Stimulated activated CD8-positive, alpha-beta memory T cell treated with anti-CD3 and anti-CD28 coated beads, Interleukin-4, amount 100 ng/mL, for 1 hour (primary cell): ENCODE measurements at regions not wholly inside any gene's neighbourhood (a gene's known extent, or its start where the extent isn't known, plus 50 kb on each side); places are given as distances from the start of the nearest gene placed in this dataset.
"Not testable (repeated sequence)": the region's sequence is repeated elsewhere in the genome, so short reads cannot be mapped to it uniquely, and the experiment has no call there.

Experiments
- DNase-seq, 2 donors: peaks; one replicate each; pipeline ENCODE4 v3.0.0-alpha.2; 2020; ENCODE audit warnings: low read depth in 2 of 2, low spot score in 1 of 2

- no peak for DNase-seq
These were observed 118.7 kb upstream of the KRR1 start for GRCh38 chr12:75630091-75630490.

- DNase-seq, result no peak
These were observed 117.5 kb upstream of the KRR1 start for GRCh38 chr12:75628916-75629315.

DNA sequence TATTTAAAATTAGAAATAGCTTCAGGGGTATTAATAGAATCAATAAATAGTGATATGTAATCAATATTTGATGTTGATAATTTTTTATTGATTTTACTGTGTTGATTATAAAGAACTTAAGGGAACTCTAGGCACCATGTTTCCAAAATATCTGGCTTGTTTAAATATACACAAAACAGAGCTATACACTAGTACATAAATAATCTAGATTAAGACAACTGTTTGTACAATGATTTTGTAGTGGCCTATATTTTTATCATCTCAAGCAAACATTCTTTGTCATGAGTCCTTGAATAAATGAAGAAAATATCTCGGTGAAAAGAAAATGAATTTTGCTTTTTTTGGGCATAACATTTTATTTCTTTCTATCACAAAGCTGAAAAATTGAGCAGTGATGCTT, 117.1 kb upstream of the KRR1 start:
- no peak for DNase-seq

DNA sequence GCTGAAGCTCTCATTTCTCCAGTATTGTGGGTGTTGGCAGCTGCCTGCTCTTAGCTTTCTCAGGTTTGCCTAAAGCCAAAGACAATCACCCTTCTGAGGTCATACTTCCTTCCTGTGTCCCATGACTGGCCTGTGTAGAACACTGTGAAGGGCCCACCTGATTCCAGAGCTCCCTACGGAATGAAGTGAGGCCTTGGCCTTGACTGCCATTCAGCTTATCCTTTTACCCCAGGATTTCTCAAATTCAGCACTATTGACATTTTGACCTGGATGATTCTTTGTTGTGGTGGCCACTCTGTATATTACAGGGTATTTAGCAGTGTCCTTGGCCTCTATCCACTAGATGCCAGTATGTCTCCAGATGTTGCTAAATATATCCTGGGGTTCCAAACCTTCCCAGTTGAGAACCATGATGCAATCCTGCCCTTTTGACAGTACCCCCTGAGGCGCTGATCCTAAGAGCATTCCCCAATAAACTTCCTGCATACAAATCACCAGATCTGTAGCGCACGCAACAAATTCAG, 112.3 kb upstream of the KRR1 start:
- DNase-seq, result no peak

GRCh38 chr12:75622492-75622891, 111.1 kb upstream of the KRR1 start:
- DNase-seq, result no peak

DNA sequence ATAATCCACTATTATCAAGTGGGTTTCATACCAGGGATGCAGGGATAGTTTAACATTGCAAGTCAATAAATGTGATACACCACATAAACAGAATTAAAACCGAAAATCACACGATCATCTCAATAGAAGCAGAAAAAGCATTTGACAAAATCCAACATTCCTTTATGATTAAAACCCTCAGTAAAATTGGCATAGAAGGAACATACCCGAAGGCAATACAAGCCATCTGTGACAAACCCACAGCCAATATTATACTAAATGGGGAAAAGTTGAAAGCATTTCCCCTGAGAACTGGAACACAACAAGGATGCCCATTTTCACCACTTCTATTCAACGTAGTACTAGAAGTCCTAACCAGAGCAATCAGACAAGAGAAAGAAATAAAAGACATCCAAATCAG, 103.0 kb upstream of the KRR1 start:
- DNase-seq, result not testable (repeated sequence)

GRCh38 chr12:75613981-75614380, 102.6 kb upstream of the KRR1 start:
- no peak for DNase-seq

- no peak for DNase-seq
These were observed 99.6 kb upstream of the KRR1 start for GRCh38 chr12:75611041-75611440.

DNA sequence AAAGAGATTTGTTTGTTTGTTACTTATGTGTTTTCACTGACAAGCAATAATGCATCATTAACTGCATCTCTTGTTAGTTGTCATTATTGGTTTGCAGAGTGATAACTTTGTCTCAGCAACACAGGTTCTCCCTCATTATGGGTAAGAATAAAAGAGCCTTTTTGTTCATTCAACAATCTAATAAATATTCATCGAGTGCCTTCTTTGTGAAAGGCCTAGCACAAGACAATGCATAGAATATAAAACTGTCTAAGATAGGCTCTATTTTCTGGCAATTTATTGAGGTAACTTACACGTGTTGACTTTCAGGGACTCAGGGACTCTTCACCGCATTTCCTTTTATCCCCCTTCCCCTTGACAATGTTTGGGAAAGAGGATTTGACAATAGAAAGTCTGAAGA, 95.5 kb upstream of the KRR1 start:
- no peak for DNase-seq

GRCh38 chr12:75606151-75606550, 94.7 kb upstream of the KRR1 start:
- no peak for DNase-seq

DNA sequence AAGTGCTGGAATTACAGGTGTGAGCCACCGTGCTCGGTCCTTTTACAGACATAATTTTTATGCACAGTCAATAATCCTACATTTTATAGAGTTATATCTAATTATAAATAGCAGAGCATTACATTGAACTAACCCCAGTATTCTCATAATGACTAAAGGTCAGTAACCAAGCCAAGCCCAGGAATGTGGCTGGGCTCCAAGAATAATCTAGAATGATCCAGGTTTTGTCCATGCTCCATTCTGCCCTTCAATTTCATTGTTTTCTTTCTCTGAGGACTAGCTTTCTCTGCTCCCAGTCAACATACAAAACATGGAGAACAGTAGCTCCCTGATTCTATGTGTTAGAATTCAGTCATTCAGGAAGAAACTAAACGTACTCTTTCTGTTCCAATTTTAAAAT, 92.1 kb upstream of the KRR1 start:
- no peak for DNase-seq

DNA sequence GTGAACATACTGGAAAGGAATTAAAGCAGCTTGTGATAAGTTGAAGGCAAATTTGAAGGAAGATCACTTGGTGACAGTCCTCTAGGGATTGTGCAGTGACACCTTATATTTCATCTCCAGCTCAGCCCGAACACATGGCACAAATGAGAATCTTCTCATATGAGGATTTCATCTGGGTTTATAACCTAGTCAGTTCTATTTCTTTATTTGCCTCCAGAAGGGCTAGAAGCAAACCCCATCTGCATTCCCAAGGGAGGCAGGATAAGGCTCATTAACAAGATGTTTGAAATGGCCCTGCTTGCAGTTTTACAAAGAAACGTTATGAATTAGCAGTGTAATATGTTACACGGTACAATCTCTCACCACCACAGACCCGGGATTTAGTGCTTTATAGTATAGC, 90.7 kb upstream of the KRR1 start:
- no peak for DNase-seq

- no peak for DNase-seq
These were observed 88.7 kb upstream of the KRR1 start for GRCh38 chr12:75600146-75600545.

GRCh38 chr12:75599061-75599460, 87.7 kb upstream of the KRR1 start:
- no peak for DNase-seq

DNA sequence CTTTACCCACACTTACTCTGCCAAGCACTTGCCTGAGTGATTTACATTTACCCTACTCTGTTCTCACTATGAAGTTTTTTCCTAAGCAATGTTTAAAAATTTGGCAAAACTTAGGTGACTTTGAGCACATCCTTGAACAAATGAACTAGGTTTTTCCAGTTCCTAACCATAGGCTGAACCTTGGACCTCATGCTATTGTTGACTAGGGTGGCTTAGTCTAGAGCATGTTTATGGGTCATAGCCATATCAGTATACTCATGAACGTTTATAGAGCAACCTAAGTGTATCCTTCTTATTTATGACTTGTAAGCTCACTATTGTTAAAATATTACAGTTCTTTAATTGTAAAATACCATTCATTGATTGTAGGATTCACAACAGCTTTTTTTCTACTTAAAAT, 85.0 kb upstream of the KRR1 start:
- DNase-seq, result no peak

GRCh38 chr12:75592638-75593335, 81.4 kb upstream of the KRR1 start:
- no peak for DNase-seq

DNA sequence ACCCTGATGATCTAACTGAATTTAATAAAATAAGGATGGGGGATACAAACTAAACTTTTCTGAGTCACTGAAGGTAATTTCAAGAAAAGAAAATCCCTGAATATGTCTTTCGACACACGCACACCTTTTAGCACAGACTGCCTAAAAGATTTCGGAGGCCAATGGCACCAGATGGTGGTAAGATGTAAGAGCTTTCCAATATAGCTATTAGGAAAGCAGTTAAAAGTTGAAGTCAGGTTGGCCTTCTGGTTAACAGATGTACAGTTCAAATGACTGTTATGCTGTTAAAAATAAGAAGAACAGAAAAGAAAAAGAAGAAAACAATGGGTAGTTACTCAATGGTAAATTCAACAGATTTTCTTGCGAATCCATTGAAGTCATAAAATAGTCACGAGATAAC, 80.7 kb upstream of the KRR1 start:
- no peak for DNase-seq

DNA sequence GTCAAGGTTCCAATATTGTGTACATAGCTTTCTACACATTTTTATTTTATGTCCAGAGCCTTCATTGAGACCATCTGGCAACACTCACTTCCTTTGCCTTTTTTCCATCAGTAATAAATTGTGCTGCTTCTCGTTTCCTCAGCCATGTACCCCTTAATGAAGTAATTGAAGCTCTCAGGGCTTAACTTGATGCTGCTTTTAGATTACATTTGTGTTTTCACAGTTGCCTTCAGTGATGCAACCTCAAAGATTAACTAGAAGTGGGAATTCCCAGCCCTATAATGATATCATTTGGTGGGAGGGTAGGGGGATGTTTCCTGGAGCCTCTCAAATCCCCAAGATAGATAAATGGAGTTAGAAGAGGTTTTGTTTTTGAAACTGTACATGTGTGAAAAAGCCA, 80.2 kb upstream of the KRR1 start:
- no peak for DNase-seq

- DNase-seq, result no peak
These were observed 78.4 kb upstream of the KRR1 start for GRCh38 chr12:75589801-75590200.

- no peak for DNase-seq
These were observed 76.1 kb upstream of the KRR1 start for GRCh38 chr12:75587340-75588106.

GRCh38 chr12:75585330-75585729, 73.9 kb upstream of the KRR1 start:
- DNase-seq, result no peak

GRCh38 chr12:75583355-75583754, 71.9 kb upstream of the KRR1 start:
- no peak for DNase-seq

DNA sequence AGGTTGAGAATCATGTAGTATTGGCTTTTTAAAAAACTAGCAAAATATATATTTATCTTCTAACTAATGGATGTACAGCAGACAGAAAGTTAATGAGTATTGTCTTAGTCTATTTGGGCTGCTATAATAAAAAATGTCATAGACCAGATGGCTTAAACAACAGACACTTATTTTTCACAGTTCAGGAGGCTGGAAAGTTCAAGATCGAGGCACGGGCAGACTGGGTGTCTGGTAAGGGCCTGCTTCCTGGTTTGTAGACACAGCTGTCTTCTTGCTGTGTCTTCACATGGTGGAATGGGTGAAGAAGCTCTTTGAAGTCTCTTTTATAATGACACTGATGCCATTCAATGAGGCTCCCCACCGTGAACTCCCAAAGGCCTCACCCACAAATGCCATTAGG, 70.1 kb upstream of the KRR1 start:
- no peak for DNase-seq
